HUES6 (cell line): ENCODE measurements at regions not wholly inside any gene's neighbourhood (a gene's known extent, or its start where the extent isn't known, plus 50 kb on each side); places are given as distances from the start of the nearest gene placed in this dataset.
A peak's percentile ranks its signal among the peaks of the same experiment; 100 is the strongest.

Experiments
- H3K27ac ChIP-seq: 2 replicates; pipeline ENCODE4 v1.7.0; 2013; ENCODE audit warnings: low read depth, mild to moderate bottlenecking, low read length, inconsistent platforms
- H3K27me3 ChIP-seq: 2 replicates; pipeline ENCODE4 v1.6.1; 2013; ENCODE audit warnings: low read length; ENCODE audit not compliant: control insufficient read depth, insufficient read depth
- H3K36me3 ChIP-seq: 2 replicates; pipeline ENCODE4 v1.6.1; 2013; ENCODE audit warnings: low read length; ENCODE audit not compliant: control insufficient read depth, insufficient read depth
- H3K4me1 ChIP-seq: 2 replicates; pipeline ENCODE4 v1.6.1; 2013; ENCODE audit warnings: low read length; ENCODE audit not compliant: control insufficient read depth, insufficient read depth
- H3K4me3 ChIP-seq: 2 replicates; pipeline ENCODE4 v1.5.1; 2013; ENCODE audit warnings: low read depth, low read length
- H3K9ac ChIP-seq: one replicate; pipeline ENCODE4 v1.6.1; 2013; ENCODE audit warnings: mild to moderate bottlenecking, low read length
- H3K9me3 ChIP-seq: 2 replicates; pipeline ENCODE4 v1.6.1; 2013; ENCODE audit warnings: low read depth, low read length; ENCODE audit not compliant: control insufficient read depth, insufficient read depth

- Histone ChIP-seq H3K27me3 (no peaks in the 10 kb centered on the region), H3K4me3 (no peak overlapping the region), H3K9ac (no peak overlapping the region), H3K36me3 (no peaks in the 10 kb centered on the region), H3K9me3 (no peaks in the 10 kb centered on the region), H3K27ac (no peak overlapping the region), H3K4me1 (no peaks in the 10 kb centered on the region)
Observed at GRCh38 chr16:62539657-62540056, 503.4 kb upstream of the CDH8 start.

- no peak overlapping the region for H3K4me3 ChIP-seq
- no peaks in the 10 kb centered on the region for H3K27me3 ChIP-seq
- no peaks in the 10 kb centered on the region for H3K4me1 ChIP-seq
- H3K9me3 ChIP-seq, result no peaks in the 10 kb centered on the region
- no peak overlapping the region for H3K27ac ChIP-seq
- no peaks in the 10 kb centered on the region for H3K36me3 ChIP-seq
- no peak overlapping the region for H3K9ac ChIP-seq
Observed at GRCh38 chr16:62530426-62530825, 494.2 kb upstream of the CDH8 start.

GRCh38 chr16:62516001-62516400 lies 479.8 kb upstream of the CDH8 start:
- no peak overlapping the region for H3K9ac ChIP-seq
- H3K9me3 ChIP-seq, result no peaks in the 10 kb centered on the region
- no peak overlapping the region for H3K4me3 ChIP-seq
- H3K36me3 ChIP-seq, result no peaks in the 10 kb centered on the region
- H3K27me3 ChIP-seq, result no peaks in the 10 kb centered on the region
- no peak overlapping the region for H3K27ac ChIP-seq
- no peaks in the 10 kb centered on the region for H3K4me1 ChIP-seq

GRCh38 chr16:62503073-62503472 lies 466.8 kb upstream of the CDH8 start:
- no peaks in the 10 kb centered on the region for H3K27me3 ChIP-seq
- H3K9me3 ChIP-seq, result peaks cover 2% of the 10 kb centered on the region; the same call in 1 of the 2 replicates
- peaks cover 6% of the 10 kb centered on the region; the same call in 1 of the 2 replicates for H3K4me1 ChIP-seq
- H3K9ac ChIP-seq, result no peak overlapping the region
- no peaks in the 10 kb centered on the region for H3K36me3 ChIP-seq
- H3K27ac ChIP-seq, result no peak overlapping the region
- H3K4me3 ChIP-seq, result no peak overlapping the region

DNA sequence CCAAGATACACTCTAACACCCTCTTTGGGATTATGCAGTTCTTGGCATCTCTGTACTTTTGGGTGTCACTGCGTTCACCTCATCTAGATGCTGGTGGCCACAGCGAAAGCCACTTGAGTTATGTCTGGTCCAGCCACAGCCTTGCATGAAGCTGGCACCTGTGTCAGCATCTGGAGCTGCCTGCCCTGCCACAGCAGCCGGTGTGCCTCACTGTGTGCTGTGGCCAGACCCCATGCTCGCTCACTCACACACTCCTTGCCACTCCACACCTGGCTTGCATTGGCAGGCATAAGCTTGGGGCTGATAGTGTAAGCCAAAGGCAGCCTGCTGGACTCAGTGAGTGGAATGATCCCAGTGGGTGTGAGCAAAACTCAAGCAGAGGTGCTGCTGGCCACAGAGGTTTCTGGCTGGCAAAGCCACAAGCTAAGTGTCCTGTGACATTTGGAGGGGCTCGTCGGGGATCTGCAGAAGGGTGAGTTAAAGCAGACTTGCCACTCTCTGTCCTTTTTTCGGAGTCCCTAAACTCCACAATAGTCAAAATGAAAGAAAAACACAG lies 442.7 kb upstream of the CDH8 start:
- no peak overlapping the region for H3K9ac ChIP-seq
- H3K27ac ChIP-seq, result no peak overlapping the region
- peaks cover 17% of the 10 kb centered on the region for H3K9me3 ChIP-seq
- no peaks in the 10 kb centered on the region for H3K27me3 ChIP-seq
- H3K36me3 ChIP-seq, result no peaks in the 10 kb centered on the region
- no peak overlapping the region for H3K4me3 ChIP-seq
- no peaks in the 10 kb centered on the region for H3K4me1 ChIP-seq

GRCh38 chr16:62477796-62478195 lies 441.6 kb upstream of the CDH8 start:
- no peak overlapping the region for H3K4me3 ChIP-seq
- no peaks in the 10 kb centered on the region for H3K27me3 ChIP-seq
- peaks cover 20% of the 10 kb centered on the region for H3K9me3 ChIP-seq
- H3K27ac ChIP-seq, result no peak overlapping the region
- H3K9ac ChIP-seq, result no peak overlapping the region
- H3K36me3 ChIP-seq, result no peaks in the 10 kb centered on the region
- H3K4me1 ChIP-seq, result no peaks in the 10 kb centered on the region

GRCh38 chr16:62475573-62475972 lies 439.3 kb upstream of the CDH8 start:
- no peaks in the 10 kb centered on the region for H3K4me1 ChIP-seq
- no peak overlapping the region for H3K4me3 ChIP-seq
- no peaks in the 10 kb centered on the region for H3K27me3 ChIP-seq
- H3K9ac ChIP-seq, result no peak overlapping the region
- no peaks in the 10 kb centered on the region for H3K36me3 ChIP-seq
- H3K9me3 ChIP-seq, result peaks cover 34% of the 10 kb centered on the region
- no peak overlapping the region for H3K27ac ChIP-seq

DNA sequence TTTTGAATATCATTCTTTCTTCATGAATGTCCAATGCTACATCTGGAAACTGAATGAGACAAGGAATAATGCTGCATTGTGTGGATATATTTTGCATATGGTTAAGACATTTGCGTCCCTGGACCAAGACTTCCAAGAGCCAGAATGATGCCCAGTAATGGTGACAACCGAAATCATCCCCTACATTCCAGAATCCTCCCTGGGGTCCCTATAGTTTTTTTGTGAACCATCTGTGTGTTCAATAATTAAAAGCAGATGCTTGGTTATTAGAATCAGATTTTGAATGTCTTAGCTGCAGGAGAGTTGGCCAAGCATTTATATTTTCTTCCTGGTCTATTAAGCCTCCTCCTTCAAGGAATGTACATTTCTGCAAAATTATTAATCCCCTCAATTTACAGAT lies 426.7 kb upstream of the CDH8 start:
- H3K9me3 ChIP-seq, result no peaks in the 10 kb centered on the region; the same call in 1 of the 2 replicates
- H3K9ac ChIP-seq, result no peak overlapping the region
- H3K4me1 ChIP-seq, result no peaks in the 10 kb centered on the region
- H3K27ac ChIP-seq, result no peak overlapping the region
- H3K27me3 ChIP-seq, result no peaks in the 10 kb centered on the region
- H3K4me3 ChIP-seq, result no peak overlapping the region
- no peaks in the 10 kb centered on the region for H3K36me3 ChIP-seq

- no peak overlapping the region for H3K4me3 ChIP-seq
- peaks cover 20% of the 10 kb centered on the region for H3K4me1 ChIP-seq
- no peaks in the 10 kb centered on the region for H3K27me3 ChIP-seq
- H3K27ac ChIP-seq, result no peak overlapping the region
- no peaks in the 10 kb centered on the region for H3K36me3 ChIP-seq
- H3K9ac ChIP-seq, result no peak overlapping the region
- no peaks in the 10 kb centered on the region for H3K9me3 ChIP-seq
Observed at GRCh38 chr16:62450291-62450690, 414.1 kb upstream of the CDH8 start.

GRCh38 chr16:62445909-62446308 lies 409.7 kb upstream of the CDH8 start:
- Histone ChIP-seq H3K9ac (no peak overlapping the region), H3K36me3 (no peaks in the 10 kb centered on the region), H3K27me3 (no peaks in the 10 kb centered on the region), H3K4me1 (peaks cover 12% of the 10 kb centered on the region), H3K4me3 (no peak overlapping the region), H3K27ac (peak overlapping the region; percentile 48; the same call in 1 of the 2 replicates), H3K9me3 (peaks cover 4% of the 10 kb centered on the region; the same call in 1 of the 2 replicates)

- Histone ChIP-seq H3K36me3 (no peaks in the 10 kb centered on the region), H3K9ac (no peak overlapping the region), H3K27me3 (no peaks in the 10 kb centered on the region), H3K9me3 (no peaks in the 10 kb centered on the region), H3K4me3 (no peak overlapping the region), H3K27ac (no peak overlapping the region), H3K4me1 (no peaks in the 10 kb centered on the region)
Observed at GRCh38 chr16:62424206-62424605, 388.0 kb upstream of the CDH8 start.

GRCh38 chr16:62408760-62409159 lies 372.5 kb upstream of the CDH8 start:
- Histone ChIP-seq H3K9ac (no peak overlapping the region), H3K27ac (no peak overlapping the region), H3K4me1 (peaks cover 16% of the 10 kb centered on the region), H3K36me3 (no peaks in the 10 kb centered on the region), H3K4me3 (no peak overlapping the region), H3K27me3 (no peaks in the 10 kb centered on the region), H3K9me3 (no peaks in the 10 kb centered on the region)
